GM21737 (cell line): ENCODE measurements at regions not wholly inside any gene's neighbourhood (a gene's known extent, or its start where the extent isn't known, plus 50 kb on each side); places are given as distances from the start of the nearest gene placed in this dataset.

Experiments
- ATAC-seq: cut with Tn5 transposase; IDR thresholded peaks from one replicate; pipeline ENCODE4 v1.9.1; 2021; ENCODE audit warnings: mild to moderate bottlenecking, moderate library complexity; ENCODE audit not compliant: unreplicated experiment

GRCh38 chr2:14905571-14905970 lies 273.1 kb downstream of the LRATD1 start:
- no peak for ATAC-seq

GRCh38 chr2:14907014-14907612 lies 274.6 kb downstream of the LRATD1 start:
- ATAC-seq = no peak

GRCh38 chr2:14909795-14910194 lies 277.3 kb downstream of the LRATD1 start:
- no peak for ATAC-seq

GRCh38 chr2:14910654-14911053 lies 278.1 kb downstream of the LRATD1 start:
- no peak for ATAC-seq

GRCh38 chr2:14915983-14916382 lies 283.5 kb downstream of the LRATD1 start:
- no peak for ATAC-seq

GRCh38 chr2:14923820-14924580 lies 291.5 kb downstream of the LRATD1 start:
- no peak for ATAC-seq

- no peak for ATAC-seq
These were observed 293.0 kb downstream of the LRATD1 start for GRCh38 chr2:14925471-14925870.

GRCh38 chr2:14927021-14927564 lies 294.6 kb downstream of the LRATD1 start:
- no peak for ATAC-seq

GRCh38 chr2:14928056-14928455 lies 295.5 kb downstream of the LRATD1 start:
- ATAC-seq = no peak

- no peak for ATAC-seq
These were observed 297.9 kb downstream of the LRATD1 start for GRCh38 chr2:14930441-14930840.

- ATAC-seq = no peak
These were observed 299.8 kb downstream of the LRATD1 start for GRCh38 chr2:14932285-14932684.

- ATAC-seq = no peak
These were observed 301.2 kb downstream of the LRATD1 start for GRCh38 chr2:14933753-14934152.

GRCh38 chr2:14936426-14936825 lies 303.9 kb downstream of the LRATD1 start:
- ATAC-seq = no peak

GRCh38 chr2:14937336-14937735 lies 304.8 kb downstream of the LRATD1 start:
- no peak for ATAC-seq

- ATAC-seq = no peak
These were observed 308.7 kb downstream of the LRATD1 start for GRCh38 chr2:14941151-14941631.

- ATAC-seq = no peak
These were observed 310.5 kb downstream of the LRATD1 start for GRCh38 chr2:14942987-14943386.

- ATAC-seq = no peak
These were observed 312.2 kb downstream of the LRATD1 start for GRCh38 chr2:14944562-14945346.

- no peak for ATAC-seq
These were observed 319.2 kb downstream of the LRATD1 start for GRCh38 chr2:14951569-14952285.

- ATAC-seq = no peak
These were observed 320.0 kb downstream of the LRATD1 start for GRCh38 chr2:14952400-14952963.

- no peak for ATAC-seq
These were observed 328.3 kb downstream of the LRATD1 start for GRCh38 chr2:14960686-14961324.
